ENCODE measurements at regions not wholly inside any gene's neighbourhood (a gene's known extent, or its start where the extent isn't known, plus 50 kb on each side); places are given as distances from the start of the nearest gene placed in this dataset.

DNA sequence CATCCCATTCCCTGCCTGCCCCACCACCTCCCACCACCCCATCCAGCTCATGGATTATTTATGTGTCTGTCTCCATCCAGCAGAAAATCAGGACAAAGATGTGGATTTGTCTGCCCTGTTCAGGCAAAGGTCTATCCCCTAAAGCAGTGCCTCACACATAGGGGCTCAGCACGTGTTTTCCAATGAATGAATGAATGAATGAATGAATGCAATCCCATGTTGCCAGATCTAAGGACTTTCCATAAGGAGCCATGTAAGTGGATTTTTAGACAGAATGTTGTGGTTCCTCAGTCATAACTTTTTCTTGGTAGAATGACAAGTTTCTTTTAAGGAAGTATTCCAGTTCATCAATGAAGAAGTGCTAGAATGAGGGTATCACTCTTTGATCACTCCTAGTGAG lies 133.7 kb downstream of the RNASET2 start:
- TF ChIP-seq CTCF (IDR thresholded peaks at IDR 0.05) (no peak), POLR2AphosphoS5 (IDR thresholded peaks at IDR 0.05) (no peak), EP300 (IDR thresholded peaks at IDR 0.05) (no peak), POLR2A (IDR thresholded peaks at IDR 0.05) (no peak)
- 57 to 66% methylated on average over 1 of the region's 1 CpG for WGBS, 2 donors

DNA sequence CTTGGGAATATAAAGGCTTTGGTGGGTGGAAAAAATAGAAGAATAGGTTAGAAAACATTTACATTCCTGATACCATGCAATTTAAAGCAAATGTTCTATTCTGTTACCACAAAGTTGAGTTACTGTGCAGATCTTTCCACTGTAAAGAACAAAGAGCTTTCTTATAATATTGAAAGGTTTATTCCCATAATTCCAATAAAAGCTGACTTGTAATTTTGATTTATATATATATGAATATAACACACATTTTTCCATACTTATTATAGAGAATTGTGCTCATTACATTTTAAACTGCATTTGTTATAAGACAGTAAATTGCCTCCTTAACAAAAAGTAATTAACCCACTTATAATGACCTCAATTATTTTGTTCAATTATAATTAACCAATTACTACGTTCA lies 135.9 kb downstream of the RNASET2 start:
- no peak for TF ChIP-seq EP300 (IDR thresholded peaks at IDR 0.05)
- no peak for TF ChIP-seq CTCF (IDR thresholded peaks at IDR 0.05)
- TF ChIP-seq POLR2A (IDR thresholded peaks at IDR 0.05) = no peak
- TF ChIP-seq POLR2AphosphoS5 (IDR thresholded peaks at IDR 0.05) = no peak
- Histone ChIP-seq H3K36me3 (no peaks in the 10 kb centered on the region), H3K4me1 (peaks cover 0 to 2% (median 0%) of the 10 kb centered on the region in 4 donors), H3K4me3 (no peak overlapping the region), H3K27ac (no peak overlapping the region), H3K9me3 (no peaks in the 10 kb centered on the region), H3K27me3 (no peaks in the 10 kb centered on the region)
- WGBS, 2 donors = 83 to 89% methylated on average over 1 of the region's 1 CpG
- intact Hi-C loops (cut with DNase I) = no loop called here
- DNase-seq = no peak

More for the DNA sequence above, 133.7 kb downstream of the RNASET2 start:
- no peak for DNase-seq
- intact Hi-C loops (cut with DNase I) = no loop called here
- H3K4me1 ChIP-seq = peaks cover 0 to 15% (median 3%) of the 10 kb centered on the region in 4 donors
- no peak overlapping the region for H3K27ac ChIP-seq
- no peaks in the 10 kb centered on the region for H3K9me3 ChIP-seq
- H3K4me3 ChIP-seq = no peak overlapping the region
- H3K27me3 ChIP-seq = no peaks in the 10 kb centered on the region
- H3K36me3 ChIP-seq = no peaks in the 10 kb centered on the region

DNA sequence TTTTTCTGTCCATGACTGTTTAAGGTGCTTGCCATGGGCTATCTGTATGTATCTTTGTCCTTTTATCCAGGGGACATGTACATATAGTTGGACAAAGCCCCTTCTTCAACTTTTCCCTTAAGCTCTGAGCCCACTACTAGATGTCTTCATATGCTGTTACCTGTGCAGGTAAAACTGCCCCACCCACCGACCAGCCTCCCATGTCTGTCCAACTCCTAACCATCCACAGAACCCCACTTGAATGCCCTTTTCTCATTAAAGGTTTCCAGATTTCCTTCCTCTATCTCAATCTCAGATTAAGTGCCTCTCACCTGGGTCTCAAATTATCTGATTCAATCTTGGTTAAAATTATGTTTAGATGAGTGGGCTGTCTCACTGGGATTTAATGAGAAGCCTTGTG lies 136.3 kb downstream of the RNASET2 start:
- 75 to 90% methylated on average over 1 of the region's 1 CpG for WGBS, 2 donors
- no peak for TF ChIP-seq CTCF (IDR thresholded peaks at IDR 0.05)
- no peak for TF ChIP-seq EP300 (IDR thresholded peaks at IDR 0.05)
- no peak for TF ChIP-seq POLR2A (IDR thresholded peaks at IDR 0.05)
- TF ChIP-seq POLR2AphosphoS5 (IDR thresholded peaks at IDR 0.05) = no peak
- DNase-seq = no peak

GRCh38 chr6:166815629-166816028 lies 140.7 kb downstream of the RNASET2 start:
- Histone ChIP-seq H3K4me3 (no peak overlapping the region), H3K36me3 (no peaks in the 10 kb centered on the region), H3K27ac (no peak overlapping the region), H3K9me3 (no peaks in the 10 kb centered on the region), H3K4me1 (no peaks in the 10 kb centered on the region), H3K27me3 (no peaks in the 10 kb centered on the region)
- WGBS, 2 donors = 67 to 79% methylated on average over 4 of the region's 4 CpGs
- TF ChIP-seq POLR2A (IDR thresholded peaks at IDR 0.05) (no peak), POLR2AphosphoS5 (IDR thresholded peaks at IDR 0.05) (no peak), CTCF (IDR thresholded peaks at IDR 0.05) (no peak), EP300 (IDR thresholded peaks at IDR 0.05) (no peak)
- DNase-seq = no peak
- intact Hi-C loops (cut with DNase I) = no loop called here

More for the DNA sequence above, 136.3 kb downstream of the RNASET2 start:
- Histone ChIP-seq H3K9me3 (no peaks in the 10 kb centered on the region), H3K36me3 (no peaks in the 10 kb centered on the region), H3K4me3 (no peak overlapping the region), H3K4me1 (no peaks in the 10 kb centered on the region), H3K27me3 (no peaks in the 10 kb centered on the region), H3K27ac (no peak overlapping the region)
- intact Hi-C loops (cut with DNase I) = no loop called here

DNA sequence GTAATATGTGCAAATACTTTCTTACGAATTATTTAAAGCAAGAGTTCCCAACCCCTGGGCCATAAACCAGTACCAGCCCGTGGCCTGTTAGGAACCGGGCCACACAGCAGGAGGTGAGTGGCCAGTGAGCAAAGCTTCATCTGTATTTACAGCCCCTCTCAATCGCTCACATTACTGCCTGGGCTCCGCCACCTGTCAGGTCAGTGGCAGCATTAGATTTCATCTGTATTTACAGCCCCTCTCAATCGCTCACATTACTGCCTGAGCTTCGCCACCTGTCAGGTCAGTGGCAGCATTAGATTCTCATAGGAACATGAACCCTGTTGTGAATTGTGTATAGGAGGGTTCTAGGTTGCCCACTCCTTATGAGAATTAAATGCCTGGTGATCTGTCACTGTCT lies 142.0 kb downstream of the RNASET2 start:
- H3K4me3 ChIP-seq = no peak overlapping the region
- no peak overlapping the region for H3K27ac ChIP-seq
- H3K9me3 ChIP-seq = no peaks in the 10 kb centered on the region
- no peak for TF ChIP-seq POLR2AphosphoS5 (IDR thresholded peaks at IDR 0.05)
- TF ChIP-seq POLR2A (IDR thresholded peaks at IDR 0.05) = no peak
- no peak for TF ChIP-seq CTCF (IDR thresholded peaks at IDR 0.05)
- no peak for TF ChIP-seq EP300 (IDR thresholded peaks at IDR 0.05)
- DNase-seq = no peak
- H3K27me3 ChIP-seq = no peaks in the 10 kb centered on the region
- H3K4me1 ChIP-seq = no peaks in the 10 kb centered on the region
- no peaks in the 10 kb centered on the region for H3K36me3 ChIP-seq
- WGBS, 2 donors = 65% methylated on average over 7 of the region's 7 CpGs
- intact Hi-C loops (cut with DNase I) = no loop called here
